Tibial artery (tissue), 4 donors: ENCODE measurements at regions not wholly inside any gene's neighbourhood (a gene's known extent, or its start where the extent isn't known, plus 50 kb on each side); places are given as distances from the start of the nearest gene placed in this dataset.
A peak's percentile ranks its signal among the peaks of the same experiment; 100 is the strongest.

Experiments
- DNase-seq, 2 donors: peaks; one replicate each; pipeline ENCODE4 v3.0.0-alpha.2; 2019
- H3K27ac ChIP-seq, 2 donors: fragments of 200-600 bp; sonication (generic) in 1 of 2; 1 replicate in 1 of 2; 2 replicates in 1 of 2; pipeline ENCODE4 v1.5.1; 2018 to 2019; ENCODE audit warnings: mild to moderate bottlenecking in 1 of 2
- H3K27me3 ChIP-seq, 2 donors: fragments of 200-600 bp; sonication (generic) in 1 of 2; one replicate each; pipeline versions ENCODE4 v1.5.1 to v1.6.0; 2016 to 2019
- H3K36me3 ChIP-seq, 3 donors: fragments of 200-600 bp; sonication (generic) in 2 of 3; one replicate each; pipeline ENCODE4 v1.5.1; 2016 to 2019; ENCODE audit warnings: mild to moderate bottlenecking in 2 of 3
- H3K4me1 ChIP-seq, 4 donors: fragments of 200-600 bp; sonication (generic) in 2 of 4; 1 replicate in 3 of 4; 2 replicates in 1 of 4; pipeline ENCODE4 v1.5.1; 2016 to 2019
- H3K4me3 ChIP-seq, 2 donors: fragments of 200-600 bp; sonication (generic) in 1 of 2; 1 replicate in 1 of 2; 2 replicates in 1 of 2; pipeline ENCODE4 v1.5.1; 2018 to 2019; ENCODE audit warnings: mild to moderate bottlenecking in 2 of 2
- H3K9me3 ChIP-seq, 3 donors: fragments of 200-600 bp; sonication (generic) in 1 of 3; one replicate each; pipeline ENCODE4 v1.5.1; 2016 to 2019
- CTCF ChIP-seq, 2 experiments: fragments of 200-600 bp in 1 of 2; fragments of 450-650 bp in 1 of 2; IDR thresholded peaks; one replicate each; pipeline ENCODE4 v1.5.1; 2017 to 2019; ENCODE audit warnings: antibody characterized with exemption in 2 of 2, mild to moderate bottlenecking in 1 of 2, moderate library complexity in 1 of 2
- intact Hi-C: fragments of 100-400 bp; cut with DNase I; formaldehyde crosslinking; loops from one replicate; pipeline ENCODE4 v1.15.0; 2023; ENCODE audit warnings: low total_unique reads

DNA sequence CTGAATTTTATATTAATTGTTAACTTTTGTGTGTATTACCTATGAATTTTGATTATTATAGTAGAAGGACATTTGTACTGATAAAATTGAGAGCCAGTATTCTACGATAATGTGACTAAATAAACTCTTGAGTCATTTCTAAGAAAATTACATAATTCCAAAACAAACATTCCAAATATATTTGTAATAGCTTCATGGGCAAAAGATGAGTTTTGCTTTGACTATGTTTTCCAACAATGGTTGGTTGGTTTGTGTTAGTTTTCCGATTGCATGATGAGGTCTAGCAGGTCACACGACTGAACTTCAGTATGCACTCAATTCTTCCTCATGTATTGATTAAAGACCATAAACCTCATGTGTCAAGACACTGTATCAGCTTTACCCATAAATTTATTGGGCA is 71.7 kb upstream of the WDR75 start:
- Histone ChIP-seq H3K27ac (peak overlapping the region; percentile 21 to 61), H3K4me1 (peaks cover 0 to 69% (median 22%) of the 10 kb centered on the region in 4 donors), H3K36me3 (no peaks in the 10 kb centered on the region), H3K4me3 (no peak overlapping the region), H3K27me3 (no peaks in the 10 kb centered on the region), H3K9me3 (no peaks in the 10 kb centered on the region)
- DNase-seq: no peak
- TF ChIP-seq CTCF (IDR thresholded peaks at IDR 0.05): no peak
- intact Hi-C loops: no loop called here

DNA sequence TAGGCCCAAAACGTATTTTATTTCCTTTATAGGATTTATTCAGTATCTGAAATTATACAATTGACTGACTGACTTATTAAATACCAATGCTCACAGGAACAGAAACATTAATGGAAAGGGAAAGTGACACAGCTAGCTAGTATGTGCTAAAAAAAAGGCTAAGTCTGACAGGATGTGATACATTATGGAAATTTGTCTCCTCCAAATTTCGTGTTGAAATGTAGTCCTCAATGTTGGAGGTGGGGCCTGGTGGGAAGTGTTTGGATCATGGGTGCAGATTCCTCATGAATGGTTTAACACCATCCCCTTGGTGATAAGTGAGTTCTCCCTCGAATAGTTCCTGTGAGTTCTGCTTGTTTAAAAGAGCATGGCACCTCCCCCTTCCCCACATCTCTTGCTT is 70.6 kb upstream of the WDR75 start:
- Histone ChIP-seq H3K36me3 (no peaks in the 10 kb centered on the region), H3K27ac (peak overlapping the region; percentile 21 to 61), H3K9me3 (no peaks in the 10 kb centered on the region), H3K4me1 (peaks cover 0 to 79% (median 22%) of the 10 kb centered on the region in 4 donors), H3K27me3 (no peaks in the 10 kb centered on the region), H3K4me3 (no peak overlapping the region)
- TF ChIP-seq CTCF (IDR thresholded peaks at IDR 0.05): no peak
- intact Hi-C loops: no loop called here
- no peak for DNase-seq

- no peak for TF ChIP-seq CTCF (IDR thresholded peaks at IDR 0.05)
- Histone ChIP-seq H3K4me3 (no peak overlapping the region), H3K9me3 (no peaks in the 10 kb centered on the region), H3K27me3 (no peaks in the 10 kb centered on the region), H3K36me3 (no peaks in the 10 kb centered on the region), H3K27ac (peak overlapping the region in 1 of 2 donors; percentile 61), H3K4me1 (peaks cover 0 to 76% (median 22%) of the 10 kb centered on the region in 4 donors)
- intact Hi-C loops: no loop called here
- no peak for DNase-seq
These were observed 68.5 kb upstream of the WDR75 start for GRCh38 chr2:189372688-189373257.

DNA sequence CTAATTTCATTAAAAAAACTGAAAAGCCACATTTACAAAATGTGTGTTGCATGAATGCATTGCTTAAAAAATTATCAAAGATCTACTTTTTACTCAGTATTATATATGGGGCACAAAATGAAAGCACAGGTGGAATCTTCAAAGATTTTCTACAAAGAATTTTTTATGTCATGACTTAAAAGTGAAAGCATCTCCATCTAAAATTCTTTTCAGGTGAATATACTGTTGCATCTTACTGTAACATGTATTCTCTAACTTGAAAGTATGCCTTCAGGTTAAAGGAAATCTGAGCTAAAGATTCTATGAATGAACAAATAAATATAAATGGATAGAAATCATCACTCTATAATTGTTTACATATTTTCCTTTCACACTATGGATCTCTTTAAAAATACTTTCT is 66.8 kb upstream of the WDR75 start:
- Histone ChIP-seq H3K36me3 (no peaks in the 10 kb centered on the region), H3K27me3 (no peaks in the 10 kb centered on the region), H3K27ac (peak overlapping the region; percentile 31 to 61), H3K9me3 (no peaks in the 10 kb centered on the region), H3K4me3 (no peak overlapping the region), H3K4me1 (peaks cover 0 to 68% (median 20%) of the 10 kb centered on the region in 4 donors)
- no peak for DNase-seq
- intact Hi-C loops: no loop called here
- no peak for TF ChIP-seq CTCF (IDR thresholded peaks at IDR 0.05)

DNA sequence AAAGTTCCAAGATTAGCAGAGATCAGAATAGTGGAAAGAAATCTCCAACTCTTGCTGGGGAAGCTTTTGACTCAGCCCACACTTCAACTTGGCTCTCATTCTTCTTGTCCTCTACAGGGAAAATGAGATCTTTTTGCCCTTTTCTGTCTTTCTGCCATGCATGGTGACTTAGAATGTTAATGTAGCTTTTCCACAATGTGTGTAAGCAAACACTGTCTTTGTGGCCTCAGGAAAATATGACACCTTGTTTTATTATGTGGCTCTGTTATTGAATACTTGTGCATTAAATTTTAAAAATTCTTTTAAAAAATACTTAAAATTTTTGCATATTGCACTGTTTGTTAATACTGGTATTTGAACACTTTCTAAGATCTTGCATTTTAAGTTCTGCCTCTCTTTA is 65.4 kb upstream of the WDR75 start:
- Histone ChIP-seq H3K9me3 (no peaks in the 10 kb centered on the region), H3K4me3 (no peak overlapping the region), H3K27me3 (no peaks in the 10 kb centered on the region), H3K27ac (no peak overlapping the region), H3K36me3 (no peaks in the 10 kb centered on the region), H3K4me1 (peaks cover 0 to 63% (median 19%) of the 10 kb centered on the region in 4 donors)
- DNase-seq: no peak
- intact Hi-C loops: no loop called here
- no peak for TF ChIP-seq CTCF (IDR thresholded peaks at IDR 0.05)

GRCh38 chr2:189379287-189379630 is 62.0 kb upstream of the WDR75 start:
- H3K27me3 ChIP-seq: no peaks in the 10 kb centered on the region
- no peak overlapping the region for H3K4me3 ChIP-seq
- no peaks in the 10 kb centered on the region for H3K9me3 ChIP-seq
- no peak for TF ChIP-seq CTCF (IDR thresholded peaks at IDR 0.05)
- H3K4me1 ChIP-seq: peaks cover 0 to 30% (median 2%) of the 10 kb centered on the region in 4 donors
- no peak for DNase-seq
- no peaks in the 10 kb centered on the region for H3K36me3 ChIP-seq
- intact Hi-C loops: no loop called here
- H3K27ac ChIP-seq: peak overlapping the region; percentile 2 to 10
